GM12891 (cell line): ENCODE measurements at regions not wholly inside any gene's neighbourhood (a gene's known extent, or its start where the extent isn't known, plus 50 kb on each side); places are given as distances from the start of the nearest gene placed in this dataset.

ENCODE experiments used
- DNase-seq: peaks from one replicate; pipeline ENCODE4 v3.0.0; 2011; ENCODE audit warnings: low spot score; ENCODE audit not compliant: insufficient read length
- FAIRE-seq: peaks from 2 replicates; lab custom pipeline; 2011; peaks lifted over from hg19 to GRCh38; lab: Jason Lieb, UNC
- PAX5 ChIP-seq: IDR thresholded peaks from 2 replicates; pipeline ENCODE4 v1.6.1; 2011; ENCODE audit warnings: low read length, moderate library complexity, mild to moderate bottlenecking; ENCODE audit not compliant: insufficient read depth, severe bottlenecking
- POLR2A ChIP-seq: IDR thresholded peaks from 2 replicates; pipeline ENCODE4 v1.6.1; 2011; ENCODE audit warnings: low read depth, low read length, control low read depth
- POLR2AphosphoS5 ChIP-seq: IDR thresholded peaks from 2 replicates; pipeline ENCODE4 v1.6.1; 2011; ENCODE audit warnings: low read depth, low read length, control low read depth
- POU2F2 ChIP-seq: IDR thresholded peaks from 2 replicates; pipeline ENCODE4 v1.6.1; 2011; ENCODE audit warnings: low read depth, mild to moderate bottlenecking, control low read depth, low read length, moderate library complexity
- SPI1 ChIP-seq: IDR thresholded peaks from 2 replicates; pipeline ENCODE4 v1.6.1; 2011; ENCODE audit warnings: low read depth, low read length, control low read depth
- TAF1 ChIP-seq: IDR thresholded peaks from 2 replicates; pipeline ENCODE4 v1.6.1; 2011; ENCODE audit warnings: low read depth, low read length, control low read depth

- FAIRE-seq (no peak), DNase-seq (no peak)
- no peak for TF ChIP-seq POU2F2
- TF ChIP-seq POLR2AphosphoS5, result no peak
- TF ChIP-seq SPI1, result no peak
- no peak for TF ChIP-seq TAF1
- TF ChIP-seq POLR2A, result no peak
- TF ChIP-seq PAX5, result no peak
Observed at GRCh38 chr1:83798965-83799364, 200.0 kb downstream of the TTLL7 start.

DNA sequence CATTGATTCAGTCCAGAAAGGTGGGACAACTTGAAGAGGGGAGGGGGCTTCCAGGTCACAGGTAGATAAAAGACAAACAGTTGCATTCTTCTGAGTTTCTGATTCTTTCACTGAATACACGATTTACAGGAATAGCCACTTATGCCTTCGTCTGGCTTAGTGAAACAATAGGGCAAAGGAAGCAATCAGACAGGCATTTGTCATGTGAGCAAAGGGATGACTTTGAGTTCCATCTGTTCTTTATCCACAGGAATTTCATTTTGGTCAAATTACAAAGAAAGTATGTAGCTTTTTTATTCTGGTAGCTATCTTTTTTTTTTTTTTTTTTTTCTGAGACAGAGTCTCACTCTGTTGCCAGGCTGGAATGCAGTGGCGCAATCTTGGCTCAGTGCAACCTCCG lies 202.5 kb downstream of the TTLL7 start:
- no peak for DNase-seq
- TF ChIP-seq POLR2AphosphoS5 (no peak), POLR2A (no peak), POU2F2 (no peak), TAF1 (no peak), SPI1 (no peak), PAX5 (no peak)
- FAIRE-seq, result no peak

- TF ChIP-seq SPI1 (0 out of 2 replicates have a peak, but pooled peaks have one; percentile 13), PAX5 (no peak)
- FAIRE-seq, result no peak
- no peak for DNase-seq
Observed at GRCh38 chr1:83794384-83794783, 204.5 kb downstream of the TTLL7 start.

DNA sequence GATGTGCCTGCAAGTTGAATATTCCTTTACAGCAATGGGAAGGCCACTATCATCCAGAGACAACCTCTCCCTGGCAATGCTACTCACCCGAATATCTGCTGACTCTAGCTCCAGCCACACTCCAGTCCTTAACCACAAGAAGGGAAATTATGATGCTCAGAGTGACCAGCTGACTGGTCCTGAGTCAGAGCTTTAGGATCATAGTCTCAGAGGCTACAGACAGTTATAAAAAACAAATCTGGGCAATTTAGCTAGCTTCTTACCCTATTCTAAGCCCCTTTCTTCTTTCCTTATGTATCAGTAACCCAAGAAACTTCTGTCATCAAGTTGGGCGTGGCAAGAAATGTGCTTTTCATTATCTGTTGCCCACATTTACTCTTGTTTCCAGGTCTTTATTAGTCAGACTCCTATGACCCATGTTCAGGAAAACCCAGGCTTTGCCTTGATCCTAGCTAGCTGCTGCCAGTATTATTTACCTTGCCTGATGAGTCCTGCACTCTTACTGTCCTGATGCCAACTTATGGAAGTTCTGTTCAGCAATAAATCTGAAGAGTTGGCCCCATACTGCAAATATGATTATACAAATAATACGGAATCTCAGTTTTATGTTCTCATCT lies 207.0 kb downstream of the TTLL7 start:
- TF ChIP-seq PAX5 (no peak), POU2F2 (no peak), POLR2AphosphoS5 (no peak), POLR2A (no peak), SPI1 (no peak), TAF1 (no peak)
- FAIRE-seq, result no peak
- no peak for DNase-seq

- TF ChIP-seq POLR2AphosphoS5 (no peak), SPI1 (no peak), TAF1 (no peak), POU2F2 (no peak), POLR2A (no peak), PAX5 (no peak)
Observed at GRCh38 chr1:83790446-83790845, 208.5 kb downstream of the TTLL7 start.

GRCh38 chr1:83787246-83787998 lies 211.5 kb downstream of the TTLL7 start:
- DNase-seq (no peak), FAIRE-seq (no peak)
- no peak for TF ChIP-seq POU2F2
- no peak for TF ChIP-seq TAF1
- no peak for TF ChIP-seq PAX5
- TF ChIP-seq POLR2AphosphoS5, result no peak
- no peak for TF ChIP-seq SPI1
- no peak for TF ChIP-seq POLR2A

More at GRCh38 chr1:83790446-83790845, 208.5 kb downstream of the TTLL7 start:
- DNase-seq (no peak), FAIRE-seq (no peak)

GRCh38 chr1:83781667-83782066 lies 217.3 kb downstream of the TTLL7 start:
- peak; percentile 43 for FAIRE-seq
- DNase-seq, result no peak
- no peak for TF ChIP-seq TAF1
- TF ChIP-seq POLR2AphosphoS5, result no peak
- no peak for TF ChIP-seq POU2F2
- no peak for TF ChIP-seq PAX5
- no peak for TF ChIP-seq SPI1

DNA sequence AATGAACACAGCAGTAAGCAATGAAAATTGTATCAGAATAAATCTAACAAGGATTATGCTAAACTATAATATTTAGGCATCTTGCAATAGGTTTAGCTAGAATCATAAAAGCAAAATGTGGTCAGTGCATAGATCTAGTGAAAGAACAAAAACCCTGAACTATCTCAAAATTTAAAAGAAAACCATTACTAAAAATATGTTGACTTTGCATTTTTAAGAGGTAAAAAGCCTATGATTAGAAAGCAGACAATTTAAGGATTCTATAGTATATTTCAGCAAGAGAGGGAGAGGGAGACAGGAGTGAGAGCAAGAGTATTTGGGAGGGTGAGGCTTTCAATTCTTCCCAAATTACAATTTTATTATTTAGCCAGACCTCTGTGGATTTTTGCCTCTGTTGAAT lies 219.4 kb downstream of the TTLL7 start:
- DNase-seq, result no peak
- FAIRE-seq, result no peak
- TF ChIP-seq SPI1 (no peak), PAX5 (no peak), POU2F2 (no peak), TAF1 (no peak), POLR2AphosphoS5 (no peak), POLR2A (no peak)

GRCh38 chr1:83777758-83778101 lies 221.2 kb downstream of the TTLL7 start:
- TF ChIP-seq SPI1 (no peak), POLR2A (no peak), PAX5 (no peak), TAF1 (no peak), POLR2AphosphoS5 (no peak), POU2F2 (no peak)

More at GRCh38 chr1:83777758-83778101, 221.2 kb downstream of the TTLL7 start:
- no peak for FAIRE-seq
- no peak for DNase-seq
